Uterus (tissue), 2 donors: ENCODE measurements at regions not wholly inside any gene's neighbourhood (a gene's known extent, or its start where the extent isn't known, plus 50 kb on each side); places are given as distances from the start of the nearest gene placed in this dataset.

ENCODE experiments used
- POLR2A ChIP-seq, 2 donors: fragments of 450-650 bp; IDR thresholded peaks; one replicate each; pipeline ENCODE4 v1.6.1; 2016; ENCODE audit warnings: antibody characterized with exemption in 2 of 2, mild to moderate bottlenecking in 1 of 2, moderate library complexity in 1 of 2
- TF ChIP-seq, protein P1 (sequence below), 4 experiments: fragments of 200-600 bp in 2 of 4; fragments of 450-650 bp in 2 of 4; sonication (generic) in 2 of 4; IDR thresholded peaks; one replicate each; pipeline ENCODE4 v1.5.1; 2016 to 2019; ENCODE audit warnings: antibody characterized with exemption in 4 of 4, mild to moderate bottlenecking in 2 of 4, moderate library complexity in 1 of 4

DNA sequence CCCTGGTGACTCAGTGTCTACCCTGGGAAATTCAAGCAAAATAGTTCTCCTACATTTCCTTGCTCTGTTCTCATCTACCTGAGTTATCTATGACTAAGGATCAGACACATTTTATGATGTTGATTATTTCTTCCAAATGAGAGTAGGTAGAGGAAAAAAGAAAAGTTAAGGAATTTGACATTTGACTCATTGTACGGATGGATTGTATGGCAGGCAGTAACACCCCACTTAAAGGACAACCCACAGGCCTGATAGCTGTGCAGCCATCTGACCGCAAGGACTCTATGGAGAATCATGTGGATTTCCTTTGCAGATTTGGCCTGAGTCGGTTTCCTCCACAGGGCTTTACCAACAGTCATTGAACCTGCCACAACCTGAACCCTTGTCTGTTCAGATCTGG, 540.3 kb downstream of the BCL11B start:
- TF ChIP-seq, protein P1, sequence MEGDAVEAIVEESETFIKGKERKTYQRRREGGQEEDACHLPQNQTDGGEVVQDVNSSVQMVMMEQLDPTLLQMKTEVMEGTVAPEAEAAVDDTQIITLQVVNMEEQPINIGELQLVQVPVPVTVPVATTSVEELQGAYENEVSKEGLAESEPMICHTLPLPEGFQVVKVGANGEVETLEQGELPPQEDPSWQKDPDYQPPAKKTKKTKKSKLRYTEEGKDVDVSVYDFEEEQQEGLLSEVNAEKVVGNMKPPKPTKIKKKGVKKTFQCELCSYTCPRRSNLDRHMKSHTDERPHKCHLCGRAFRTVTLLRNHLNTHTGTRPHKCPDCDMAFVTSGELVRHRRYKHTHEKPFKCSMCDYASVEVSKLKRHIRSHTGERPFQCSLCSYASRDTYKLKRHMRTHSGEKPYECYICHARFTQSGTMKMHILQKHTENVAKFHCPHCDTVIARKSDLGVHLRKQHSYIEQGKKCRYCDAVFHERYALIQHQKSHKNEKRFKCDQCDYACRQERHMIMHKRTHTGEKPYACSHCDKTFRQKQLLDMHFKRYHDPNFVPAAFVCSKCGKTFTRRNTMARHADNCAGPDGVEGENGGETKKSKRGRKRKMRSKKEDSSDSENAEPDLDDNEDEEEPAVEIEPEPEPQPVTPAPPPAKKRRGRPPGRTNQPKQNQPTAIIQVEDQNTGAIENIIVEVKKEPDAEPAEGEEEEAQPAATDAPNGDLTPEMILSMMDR (IDR thresholded peaks at IDR 0.05): no peak
- TF ChIP-seq POLR2A (IDR thresholded peaks at IDR 0.05): no peak
